Fibroblast of lung (primary cell): ENCODE measurements at regions not wholly inside any gene's neighbourhood (a gene's known extent, or its start where the extent isn't known, plus 50 kb on each side); places are given as distances from the start of the nearest gene placed in this dataset.

Source experiments
- DNase-seq, 2 donors: peaks; one replicate each; pipeline versions ENCODE4 v3.0.0 to v3.0.0-alpha.2; 2010; ENCODE audit warnings: low read depth in 2 of 2
- H2AFZ ChIP-seq: 2 replicates; pipeline ENCODE4 v1.5.1; 2012; ENCODE audit warnings: low read length, control low read depth, inconsistent platforms
- H3K27ac ChIP-seq: 2 replicates; pipeline ENCODE4 v1.5.1; 2011; ENCODE audit warnings: low read length, control low read depth; ENCODE audit not compliant: insufficient read depth
- H3K27me3 ChIP-seq: 2 replicates; pipeline ENCODE4 v1.5.1; 2011; ENCODE audit warnings: mild to moderate bottlenecking, low read length; ENCODE audit not compliant: control insufficient read depth, insufficient read depth
- H3K36me3 ChIP-seq: 2 replicates; pipeline ENCODE4 v1.5.1; 2011; ENCODE audit warnings: low read length; ENCODE audit not compliant: control insufficient read depth, insufficient read depth
- H3K4me1 ChIP-seq: 2 replicates; pipeline ENCODE4 v1.5.1; 2011; ENCODE audit warnings: low read length; ENCODE audit not compliant: control insufficient read depth, insufficient read depth; ENCODE audit errors: extremely low read depth
- H3K4me2 ChIP-seq: 2 replicates; pipeline ENCODE4 v1.5.1; 2011; ENCODE audit warnings: low read length, control low read depth; ENCODE audit not compliant: insufficient read depth; ENCODE audit errors: extremely low read depth
- H3K4me3 ChIP-seq, 4 experiments: fragments of 200-600 bp in 1 of 4; sonication (generic) in 1 of 4; replicated peaks in 1 of 4; 2 replicates each; pipeline ENCODE4 v1.5.1; 2011 to 2016; ENCODE audit warnings: low read length in 4 of 4, low read depth in 3 of 4, mild to moderate bottlenecking in 3 of 4, control low read depth in 2 of 4, inconsistent platforms in 1 of 4, mixed read lengths in 1 of 4; ENCODE audit not compliant: insufficient read depth in 1 of 4; ENCODE audit errors: control extremely low read depth in 1 of 4
- H3K79me2 ChIP-seq: 2 replicates; pipeline ENCODE4 v1.5.1; 2012; ENCODE audit warnings: mild to moderate bottlenecking, low read length, inconsistent platforms; ENCODE audit not compliant: control insufficient read depth, insufficient read depth
- H3K9ac ChIP-seq: 2 replicates; pipeline ENCODE4 v1.5.1; 2011; ENCODE audit warnings: mild to moderate bottlenecking, low read length, control low read depth; ENCODE audit not compliant: insufficient read depth
- H3K9me3 ChIP-seq: 2 replicates; pipeline ENCODE4 v1.5.1; 2012; ENCODE audit warnings: low read depth, low read length; ENCODE audit not compliant: control insufficient read depth, insufficient read depth
- H4K20me1 ChIP-seq: 2 replicates; pipeline ENCODE4 v1.5.1; 2011; ENCODE audit warnings: low read length; ENCODE audit not compliant: control insufficient read depth, insufficient read depth; ENCODE audit errors: extremely low read depth
- EZH2 ChIP-seq: IDR thresholded peaks from 2 replicates; pipeline ENCODE4 v1.5.1; 2012; ENCODE audit warnings: low read length, control low read depth, mild to moderate bottlenecking; ENCODE audit errors: missing control alignments
- TF ChIP-seq, protein P1 (sequence below), 2 donors: IDR thresholded peaks in 1 of 2; conservative IDR thresholded peaks in 1 of 2; 1 replicate in 1 of 2; 2 replicates in 1 of 2; pipeline ENCODE4 v1.5.1; 2011 to 2012; ENCODE audit warnings: low read length in 2 of 2, control low read depth in 1 of 2, inconsistent platforms in 1 of 2, low read depth in 1 of 2, mild to moderate bottlenecking in 1 of 2

DNA sequence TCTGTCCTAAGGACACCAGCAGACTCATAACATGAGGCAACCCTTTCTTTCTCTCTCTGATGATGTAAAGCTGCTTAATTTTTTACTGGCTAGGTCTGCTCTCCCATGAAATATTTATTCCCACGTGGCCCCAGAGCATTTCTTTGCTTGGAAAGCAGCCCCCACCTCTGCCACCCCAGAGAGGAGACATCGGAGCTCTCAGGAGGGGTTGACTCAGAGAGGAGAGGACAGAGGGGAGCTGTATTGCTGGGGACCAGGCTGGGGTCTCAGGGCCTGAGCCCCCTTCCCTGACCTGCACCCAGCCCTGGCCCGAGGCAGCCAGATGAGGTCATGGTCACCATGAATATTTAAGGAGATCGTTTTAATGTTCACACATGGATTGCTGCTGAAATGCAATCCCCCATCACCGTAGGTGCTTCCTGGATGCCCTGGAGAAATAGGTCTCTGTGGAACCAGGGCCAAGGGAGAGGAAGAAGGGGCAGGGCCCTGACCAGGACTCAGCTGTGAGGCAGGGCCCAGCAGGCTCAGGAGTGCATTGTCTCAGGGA lies 117.5 kb downstream of the DLL1 start:
- TF ChIP-seq, protein P1, sequence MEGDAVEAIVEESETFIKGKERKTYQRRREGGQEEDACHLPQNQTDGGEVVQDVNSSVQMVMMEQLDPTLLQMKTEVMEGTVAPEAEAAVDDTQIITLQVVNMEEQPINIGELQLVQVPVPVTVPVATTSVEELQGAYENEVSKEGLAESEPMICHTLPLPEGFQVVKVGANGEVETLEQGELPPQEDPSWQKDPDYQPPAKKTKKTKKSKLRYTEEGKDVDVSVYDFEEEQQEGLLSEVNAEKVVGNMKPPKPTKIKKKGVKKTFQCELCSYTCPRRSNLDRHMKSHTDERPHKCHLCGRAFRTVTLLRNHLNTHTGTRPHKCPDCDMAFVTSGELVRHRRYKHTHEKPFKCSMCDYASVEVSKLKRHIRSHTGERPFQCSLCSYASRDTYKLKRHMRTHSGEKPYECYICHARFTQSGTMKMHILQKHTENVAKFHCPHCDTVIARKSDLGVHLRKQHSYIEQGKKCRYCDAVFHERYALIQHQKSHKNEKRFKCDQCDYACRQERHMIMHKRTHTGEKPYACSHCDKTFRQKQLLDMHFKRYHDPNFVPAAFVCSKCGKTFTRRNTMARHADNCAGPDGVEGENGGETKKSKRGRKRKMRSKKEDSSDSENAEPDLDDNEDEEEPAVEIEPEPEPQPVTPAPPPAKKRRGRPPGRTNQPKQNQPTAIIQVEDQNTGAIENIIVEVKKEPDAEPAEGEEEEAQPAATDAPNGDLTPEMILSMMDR (conservative IDR thresholded peaks at IDR 0.05 in 1 of 2, IDR thresholded peaks at IDR 0.05 in 1 of 2; ENCODE audit: low read depth in 1 of 2, low read length in 2 of 2): no peak
- no peak for TF ChIP-seq EZH2
- Histone ChIP-seq H3K27ac (no peak overlapping the region), H4K20me1 (no peaks in the 10 kb centered on the region), H3K79me2 (no peaks in the 10 kb centered on the region), H3K9ac (no peak overlapping the region), H3K4me2 (no peak overlapping the region), H3K27me3 (no peaks in the 10 kb centered on the region), H3K36me3 (no peaks in the 10 kb centered on the region), H3K9me3 (no peaks in the 10 kb centered on the region), H2AFZ (no peak overlapping the region), H3K4me3 (no peak overlapping the region), H3K4me1 (no peaks in the 10 kb centered on the region)
- DNase-seq: no peak

DNA sequence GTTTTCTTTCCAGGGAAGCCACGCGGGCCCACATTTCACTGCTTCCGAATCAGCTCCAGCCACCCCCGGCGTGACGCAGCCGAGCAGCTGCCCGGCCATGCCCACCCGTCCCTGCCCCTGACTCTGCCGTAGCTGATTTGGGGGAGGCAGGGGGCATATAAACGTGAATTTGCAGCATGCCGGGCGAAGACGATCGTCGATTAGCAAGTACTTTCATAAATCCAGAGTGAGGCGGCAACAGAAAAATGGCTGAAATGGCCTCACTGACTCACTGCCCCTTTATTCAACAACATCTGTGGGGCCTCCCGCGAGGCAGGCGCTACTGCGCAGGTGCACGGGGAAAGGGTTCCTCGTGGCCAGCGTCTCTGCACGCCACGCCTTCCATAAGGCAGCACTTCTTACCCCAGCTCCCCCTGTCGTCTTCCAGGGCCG lies 118.0 kb downstream of the DLL1 start:
- TF ChIP-seq, protein P1 (conservative IDR thresholded peaks at IDR 0.05 in 1 of 2, IDR thresholded peaks at IDR 0.05 in 1 of 2; ENCODE audit: low read depth in 1 of 2, low read length in 2 of 2): no peak
- no peak for TF ChIP-seq EZH2
- H3K36me3 ChIP-seq: no peaks in the 10 kb centered on the region
- no peaks in the 10 kb centered on the region for H3K9me3 ChIP-seq
- no peaks in the 10 kb centered on the region for H3K79me2 ChIP-seq
- H3K4me1 ChIP-seq: no peaks in the 10 kb centered on the region
- H3K27ac ChIP-seq: no peak overlapping the region
- DNase-seq: no peak
- H2AFZ ChIP-seq: no peak overlapping the region
- no peaks in the 10 kb centered on the region for H3K27me3 ChIP-seq
- H3K4me2 ChIP-seq: no peak overlapping the region
- H4K20me1 ChIP-seq: no peaks in the 10 kb centered on the region
- H3K9ac ChIP-seq: no peak overlapping the region
- H3K4me3 ChIP-seq: no peak overlapping the region

DNA sequence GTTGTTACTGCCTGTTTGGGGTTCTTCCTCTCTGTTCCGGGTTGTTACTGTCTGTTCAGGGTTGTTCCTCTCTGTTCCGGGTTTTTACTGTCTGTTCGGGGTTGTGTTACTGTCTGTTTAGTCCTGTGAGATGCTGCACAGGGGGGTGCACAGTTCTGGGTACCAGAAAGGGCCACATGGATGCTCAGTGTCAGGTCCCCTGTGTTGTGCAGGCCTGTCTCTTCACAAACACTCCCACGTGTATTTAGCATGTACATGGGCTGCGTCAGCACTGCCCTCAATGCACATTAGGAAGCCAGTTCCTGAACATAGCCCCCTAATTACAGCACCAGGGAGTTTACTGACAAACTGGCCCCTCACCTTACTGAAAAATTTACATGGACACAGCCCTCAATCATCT lies 118.5 kb downstream of the DLL1 start:
- Histone ChIP-seq H3K79me2 (no peaks in the 10 kb centered on the region), H3K36me3 (no peaks in the 10 kb centered on the region), H3K9ac (no peak overlapping the region), H3K4me1 (no peaks in the 10 kb centered on the region), H3K9me3 (no peaks in the 10 kb centered on the region), H3K4me3 (no peak overlapping the region), H3K4me2 (no peak overlapping the region), H2AFZ (no peak overlapping the region), H3K27me3 (no peaks in the 10 kb centered on the region), H4K20me1 (no peaks in the 10 kb centered on the region), H3K27ac (no peak overlapping the region)
- no peak for DNase-seq
- no peak for TF ChIP-seq EZH2
- TF ChIP-seq, protein P1 (conservative IDR thresholded peaks at IDR 0.05 in 1 of 2, IDR thresholded peaks at IDR 0.05 in 1 of 2; ENCODE audit: low read depth in 1 of 2, low read length in 2 of 2): no peak
